Fibroblast of lung (primary cell): ENCODE measurements at regions not wholly inside any gene's neighbourhood (a gene's known extent, or its start where the extent isn't known, plus 50 kb on each side); places are given as distances from the start of the nearest gene placed in this dataset.

Experiments used
- DNase-seq, 2 donors: peaks; one replicate each; pipeline versions ENCODE4 v3.0.0 to v3.0.0-alpha.2; 2010; ENCODE audit warnings: low read depth in 2 of 2
- H2AFZ ChIP-seq: 2 replicates; pipeline ENCODE4 v1.5.1; 2012; ENCODE audit warnings: low read length, control low read depth, inconsistent platforms
- H3K27ac ChIP-seq: 2 replicates; pipeline ENCODE4 v1.5.1; 2011; ENCODE audit warnings: low read length, control low read depth; ENCODE audit not compliant: insufficient read depth
- H3K27me3 ChIP-seq: 2 replicates; pipeline ENCODE4 v1.5.1; 2011; ENCODE audit warnings: mild to moderate bottlenecking, low read length; ENCODE audit not compliant: control insufficient read depth, insufficient read depth
- H3K36me3 ChIP-seq: 2 replicates; pipeline ENCODE4 v1.5.1; 2011; ENCODE audit warnings: low read length; ENCODE audit not compliant: control insufficient read depth, insufficient read depth
- H3K4me1 ChIP-seq: 2 replicates; pipeline ENCODE4 v1.5.1; 2011; ENCODE audit warnings: low read length; ENCODE audit not compliant: control insufficient read depth, insufficient read depth; ENCODE audit errors: extremely low read depth
- H3K4me2 ChIP-seq: 2 replicates; pipeline ENCODE4 v1.5.1; 2011; ENCODE audit warnings: low read length, control low read depth; ENCODE audit not compliant: insufficient read depth; ENCODE audit errors: extremely low read depth
- H3K4me3 ChIP-seq, 4 experiments: fragments of 200-600 bp in 1 of 4; sonication (generic) in 1 of 4; replicated peaks in 1 of 4; 2 replicates each; pipeline ENCODE4 v1.5.1; 2011 to 2016; ENCODE audit warnings: low read length in 4 of 4, low read depth in 3 of 4, mild to moderate bottlenecking in 3 of 4, control low read depth in 2 of 4, inconsistent platforms in 1 of 4, mixed read lengths in 1 of 4; ENCODE audit not compliant: insufficient read depth in 1 of 4; ENCODE audit errors: control extremely low read depth in 1 of 4
- H3K79me2 ChIP-seq: 2 replicates; pipeline ENCODE4 v1.5.1; 2012; ENCODE audit warnings: mild to moderate bottlenecking, low read length, inconsistent platforms; ENCODE audit not compliant: control insufficient read depth, insufficient read depth
- H3K9ac ChIP-seq: 2 replicates; pipeline ENCODE4 v1.5.1; 2011; ENCODE audit warnings: mild to moderate bottlenecking, low read length, control low read depth; ENCODE audit not compliant: insufficient read depth
- H3K9me3 ChIP-seq: 2 replicates; pipeline ENCODE4 v1.5.1; 2012; ENCODE audit warnings: low read depth, low read length; ENCODE audit not compliant: control insufficient read depth, insufficient read depth
- H4K20me1 ChIP-seq: 2 replicates; pipeline ENCODE4 v1.5.1; 2011; ENCODE audit warnings: low read length; ENCODE audit not compliant: control insufficient read depth, insufficient read depth; ENCODE audit errors: extremely low read depth
- CTCF ChIP-seq, 2 donors: IDR thresholded peaks in 1 of 2; conservative IDR thresholded peaks in 1 of 2; 1 replicate in 1 of 2; 2 replicates in 1 of 2; pipeline ENCODE4 v1.5.1; 2011 to 2012; ENCODE audit warnings: low read length in 2 of 2, control low read depth in 1 of 2, inconsistent platforms in 1 of 2, low read depth in 1 of 2, mild to moderate bottlenecking in 1 of 2
- EZH2 ChIP-seq: IDR thresholded peaks from 2 replicates; pipeline ENCODE4 v1.5.1; 2012; ENCODE audit warnings: low read length, control low read depth, mild to moderate bottlenecking; ENCODE audit errors: missing control alignments

- H3K9me3 ChIP-seq = no peaks in the 10 kb centered on the region
- H3K27ac ChIP-seq = no peak overlapping the region
- TF ChIP-seq CTCF (conservative IDR thresholded peaks at IDR 0.05 in 1 of 2, IDR thresholded peaks at IDR 0.05 in 1 of 2; ENCODE audit: low read depth in 1 of 2, low read length in 2 of 2) = no peak
- no peak for TF ChIP-seq EZH2
- no peaks in the 10 kb centered on the region for H3K4me1 ChIP-seq
- DNase-seq = no peak
- no peak overlapping the region for H3K4me3 ChIP-seq
- no peak overlapping the region for H3K4me2 ChIP-seq
- H4K20me1 ChIP-seq = no peaks in the 10 kb centered on the region
- no peaks in the 10 kb centered on the region for H3K36me3 ChIP-seq
- no peak overlapping the region for H3K9ac ChIP-seq
- H2AFZ ChIP-seq = no peak overlapping the region
- no peaks in the 10 kb centered on the region for H3K79me2 ChIP-seq
- no peaks in the 10 kb centered on the region for H3K27me3 ChIP-seq
These were observed 167.8 kb upstream of the LHX5 start for GRCh38 chr12:113639474-113639873.

GRCh38 chr12:113638460-113638775, 166.7 kb upstream of the LHX5 start:
- Histone ChIP-seq H3K4me3 (no peak overlapping the region), H3K36me3 (no peaks in the 10 kb centered on the region), H3K9me3 (no peaks in the 10 kb centered on the region), H3K27me3 (no peaks in the 10 kb centered on the region), H3K9ac (no peak overlapping the region), H4K20me1 (no peaks in the 10 kb centered on the region), H3K27ac (no peak overlapping the region), H3K79me2 (no peaks in the 10 kb centered on the region), H2AFZ (no peak overlapping the region), H3K4me1 (no peaks in the 10 kb centered on the region), H3K4me2 (no peak overlapping the region)
- DNase-seq = no peak
- TF ChIP-seq CTCF (conservative IDR thresholded peaks at IDR 0.05 in 1 of 2, IDR thresholded peaks at IDR 0.05 in 1 of 2; ENCODE audit: low read depth in 1 of 2, low read length in 2 of 2) (no peak), EZH2 (no peak)

GRCh38 chr12:113634982-113635381, 163.3 kb upstream of the LHX5 start:
- Histone ChIP-seq H3K27ac (no peak overlapping the region), H3K27me3 (no peaks in the 10 kb centered on the region), H3K36me3 (no peaks in the 10 kb centered on the region), H4K20me1 (no peaks in the 10 kb centered on the region), H2AFZ (no peak overlapping the region), H3K9ac (no peak overlapping the region), H3K79me2 (no peaks in the 10 kb centered on the region), H3K4me2 (no peak overlapping the region), H3K9me3 (no peaks in the 10 kb centered on the region), H3K4me3 (no peak overlapping the region), H3K4me1 (no peaks in the 10 kb centered on the region)
- no peak for DNase-seq
- TF ChIP-seq CTCF (conservative IDR thresholded peaks at IDR 0.05 in 1 of 2, IDR thresholded peaks at IDR 0.05 in 1 of 2; ENCODE audit: low read depth in 1 of 2, low read length in 2 of 2) (no peak), EZH2 (no peak)
